ENCODE measurements at regions not wholly inside any gene's neighbourhood (a gene's known extent, or its start where the extent isn't known, plus 50 kb on each side); places are given as distances from the start of the nearest gene placed in this dataset.

DNA sequence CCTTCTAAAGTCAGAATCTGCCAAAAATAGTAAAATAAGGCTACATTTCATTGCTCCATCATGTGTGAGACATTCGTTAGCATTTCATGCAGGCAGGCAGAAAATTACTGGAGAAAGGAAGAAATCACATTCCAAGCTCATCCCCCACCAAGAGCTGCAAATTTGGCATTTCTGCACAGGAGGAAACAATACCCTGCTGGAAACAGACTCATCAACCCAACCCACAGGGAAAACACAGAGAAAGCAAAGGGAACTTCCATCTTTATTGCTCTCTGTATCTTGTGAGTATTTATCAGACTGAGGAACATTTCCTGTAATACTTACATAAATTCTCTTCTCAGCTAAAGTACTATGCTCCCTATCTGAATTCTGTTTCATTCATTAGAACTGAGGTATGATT lies 95.7 kb downstream of the KCTD12 start:
- H2AFZ ChIP-seq (ENCODE audit: low read length), result no peak overlapping the region
- no peak overlapping the region for H3K4ac ChIP-seq (ENCODE audit: low read depth, low read length)
- H3K27me3 ChIP-seq (ENCODE audit: insufficient read depth, low read length), result no peaks in the 10 kb centered on the region
- H3K4me1 ChIP-seq (ENCODE audit: insufficient read depth, low read length), result no peaks in the 10 kb centered on the region
- no peaks in the 10 kb centered on the region for H3K27me3 Mint-ChIP-seq (ENCODE audit: low read depth)
- no peaks in the 10 kb centered on the region for H3K23me2 ChIP-seq (ENCODE audit: insufficient read length, low read depth, low read length, poor library complexity, severe bottlenecking)
- no peak overlapping the region for H3K4me2 ChIP-seq (ENCODE audit: insufficient read depth, insufficient read length, low read length)
- TF ChIP-seq, protein P1, sequence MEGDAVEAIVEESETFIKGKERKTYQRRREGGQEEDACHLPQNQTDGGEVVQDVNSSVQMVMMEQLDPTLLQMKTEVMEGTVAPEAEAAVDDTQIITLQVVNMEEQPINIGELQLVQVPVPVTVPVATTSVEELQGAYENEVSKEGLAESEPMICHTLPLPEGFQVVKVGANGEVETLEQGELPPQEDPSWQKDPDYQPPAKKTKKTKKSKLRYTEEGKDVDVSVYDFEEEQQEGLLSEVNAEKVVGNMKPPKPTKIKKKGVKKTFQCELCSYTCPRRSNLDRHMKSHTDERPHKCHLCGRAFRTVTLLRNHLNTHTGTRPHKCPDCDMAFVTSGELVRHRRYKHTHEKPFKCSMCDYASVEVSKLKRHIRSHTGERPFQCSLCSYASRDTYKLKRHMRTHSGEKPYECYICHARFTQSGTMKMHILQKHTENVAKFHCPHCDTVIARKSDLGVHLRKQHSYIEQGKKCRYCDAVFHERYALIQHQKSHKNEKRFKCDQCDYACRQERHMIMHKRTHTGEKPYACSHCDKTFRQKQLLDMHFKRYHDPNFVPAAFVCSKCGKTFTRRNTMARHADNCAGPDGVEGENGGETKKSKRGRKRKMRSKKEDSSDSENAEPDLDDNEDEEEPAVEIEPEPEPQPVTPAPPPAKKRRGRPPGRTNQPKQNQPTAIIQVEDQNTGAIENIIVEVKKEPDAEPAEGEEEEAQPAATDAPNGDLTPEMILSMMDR (conservative IDR thresholded peaks at IDR 0.05), result no peak
- no peaks in the 10 kb centered on the region for H3K79me1 ChIP-seq (ENCODE audit: insufficient read depth, low read depth, low read length, poor library complexity, severe bottlenecking)
- no peak overlapping the region for H2AK5ac ChIP-seq (ENCODE audit: insufficient read length, low read length)
- no peaks in the 10 kb centered on the region for H3K79me2 ChIP-seq (ENCODE audit: insufficient read depth, low read length)
- no peak overlapping the region for H3T11ph ChIP-seq (ENCODE audit: low read length)
- no peak overlapping the region for H4K5ac ChIP-seq (ENCODE audit: insufficient read length, low read depth, low read length)
- no peak overlapping the region for H4K91ac ChIP-seq (ENCODE audit: insufficient read length, low read depth, low read length)
- no peak overlapping the region for H3K23ac ChIP-seq (ENCODE audit: insufficient read length, low read depth, low read length)
- no peak for DNase-seq
- H3K9me3 ChIP-seq (ENCODE audit: control insufficient read depth, low read depth, low read length), result no peaks in the 10 kb centered on the region
- no peak overlapping the region for H4K8ac ChIP-seq (replicated peaks; ENCODE audit: insufficient read length, low read depth, low read length)
- no peak overlapping the region for H3K56ac ChIP-seq (ENCODE audit: insufficient read length, low read depth, low read length)
- H2BK5ac ChIP-seq (ENCODE audit: insufficient read length, low read length), result no peak overlapping the region
- H3K4me3 Mint-ChIP-seq, result no peak overlapping the region
- H3K27ac Mint-ChIP-seq, result no peak overlapping the region; a peak in 1 of 7 replicates
- no peak overlapping the region for H3K18ac ChIP-seq (ENCODE audit: insufficient read length, low read depth, low read length)
- H3K27ac ChIP-seq (ENCODE audit: insufficient read length, low read depth, low read length), result no peak overlapping the region
- H2BK15ac ChIP-seq (ENCODE audit: low read depth, low read length), result no peak overlapping the region
- peaks cover 0 to 7% (median 0%) of the 10 kb centered on the region in 3 experiments; a peak in 1 of 7 replicates for H3K36me3 Mint-ChIP-seq (ENCODE audit: insufficient read depth in 1 of 3, low read depth in 3 of 3)
- H3K4me1 Mint-ChIP-seq, result peaks cover 20 to 24% of the 10 kb centered on the region in 2 experiments
- no CpG with 5 or more reads among the region's 1 CpG for WGBS (ENCODE audit: extremely low coverage, insufficient read length, low lambda C conversion rate)
- H2BK12ac ChIP-seq (ENCODE audit: insufficient read length, low read depth, low read length), result no peak overlapping the region
- no peak overlapping the region for H2BK20ac ChIP-seq (ENCODE audit: low read depth, low read length, poor library complexity, severe bottlenecking)
- H3K14ac ChIP-seq (ENCODE audit: insufficient read depth, low read length), result no peak overlapping the region
- H4K20me1 ChIP-seq (ENCODE audit: control insufficient read depth, insufficient read depth, insufficient read length), result no peaks in the 10 kb centered on the region
- no peaks in the 10 kb centered on the region; a peak in 3 of 5 replicates for H3K9me3 Mint-ChIP-seq
- no peak overlapping the region for H3K9ac ChIP-seq (ENCODE audit: extremely low read depth, insufficient read length, low read length)
- H2BK120ac ChIP-seq (ENCODE audit: low read depth, low read length, poor library complexity, severe bottlenecking), result no peak overlapping the region
